ELR (cell line): ENCODE measurements at regions not wholly inside any gene's neighbourhood (a gene's known extent, or its start where the extent isn't known, plus 50 kb on each side); places are given as distances from the start of the nearest gene placed in this dataset.

Experiments used
- DNase-seq: peaks from one replicate; pipeline ENCODE4 v3.0.0-alpha.2; 2015; ENCODE audit warnings: low read depth

DNA sequence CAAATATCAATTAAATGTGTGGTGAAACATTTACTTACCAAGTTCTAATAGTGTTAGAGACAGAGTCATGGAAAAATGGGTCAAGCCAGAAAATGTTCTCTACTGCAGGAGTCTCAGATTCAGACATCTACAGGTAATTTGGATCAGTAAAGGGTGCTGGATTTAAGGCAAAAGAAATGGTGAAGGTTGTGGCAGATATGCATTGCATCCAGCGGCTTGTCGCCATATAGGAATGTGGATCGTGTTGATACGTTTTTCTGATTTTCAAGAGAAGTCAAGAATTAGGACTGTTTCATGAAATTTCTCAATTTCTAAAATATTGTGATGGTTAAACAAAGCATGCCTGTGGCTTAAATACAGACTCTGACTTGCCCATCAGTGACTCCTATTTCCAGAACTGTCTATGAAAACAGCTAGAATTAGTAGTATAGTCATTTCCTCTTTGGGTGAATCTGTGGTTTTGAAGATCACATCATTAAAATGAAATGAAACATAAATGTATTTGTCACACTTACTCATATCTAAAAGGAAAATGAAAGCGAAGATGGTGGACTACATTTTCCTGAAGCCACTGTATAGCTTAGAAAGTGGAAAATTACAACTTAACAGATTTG, 110.1 kb upstream of the VEGFC start:
- DNase-seq, result peak; percentile 95

GRCh38 chr4:176906709-176907108, 114.0 kb upstream of the VEGFC start:
- no peak for DNase-seq

DNA sequence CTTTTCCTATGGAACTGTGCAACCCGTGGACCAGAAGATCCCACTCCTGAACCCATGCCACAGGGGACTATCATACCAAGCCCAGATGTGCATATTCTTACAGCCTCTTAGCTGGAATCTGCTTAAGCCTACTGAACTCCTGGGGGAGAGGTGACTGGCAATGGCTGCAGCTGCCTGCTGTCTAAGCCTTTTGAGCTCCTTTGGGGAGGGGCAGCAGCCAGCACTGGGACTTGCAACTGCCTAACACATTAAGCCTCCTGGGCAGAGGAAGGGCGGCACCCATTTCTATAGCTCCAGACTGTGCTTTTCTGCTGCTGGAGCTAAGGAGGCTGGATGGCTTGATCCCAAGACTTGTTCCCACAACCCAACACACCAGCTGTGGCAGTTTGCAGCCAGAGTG, 117.9 kb upstream of the VEGFC start:
- DNase-seq, result no peak

GRCh38 chr4:176919631-176920030, 126.9 kb upstream of the VEGFC start:
- DNase-seq, result peak; percentile 47

- peak; percentile 87 for DNase-seq
These were observed 128.0 kb upstream of the VEGFC start for GRCh38 chr4:176920694-176921093.

DNA sequence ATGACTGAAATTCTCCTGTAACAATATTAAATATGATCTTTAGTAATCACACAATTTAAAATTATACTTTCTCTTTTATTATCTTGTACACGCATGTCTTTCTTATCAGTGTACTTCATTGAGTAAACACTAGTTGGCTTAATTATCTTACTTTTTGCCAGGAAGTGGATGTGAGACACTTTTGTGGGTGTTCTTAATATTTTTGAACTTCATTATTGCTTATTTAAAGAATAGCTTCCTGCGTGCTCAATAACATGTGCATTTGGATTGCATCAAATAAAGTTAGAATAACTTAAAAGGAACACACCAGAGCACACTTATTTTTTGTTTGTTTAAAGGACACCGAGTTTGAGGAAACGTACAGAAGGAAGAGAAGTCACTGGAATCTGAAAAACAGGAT, 128.5 kb upstream of the VEGFC start:
- DNase-seq, result no peak

- no peak for DNase-seq
These were observed 131.5 kb upstream of the VEGFC start for GRCh38 chr4:176924238-176924637.

GRCh38 chr4:176925962-176926361, 133.2 kb upstream of the VEGFC start:
- no peak for DNase-seq

DNA sequence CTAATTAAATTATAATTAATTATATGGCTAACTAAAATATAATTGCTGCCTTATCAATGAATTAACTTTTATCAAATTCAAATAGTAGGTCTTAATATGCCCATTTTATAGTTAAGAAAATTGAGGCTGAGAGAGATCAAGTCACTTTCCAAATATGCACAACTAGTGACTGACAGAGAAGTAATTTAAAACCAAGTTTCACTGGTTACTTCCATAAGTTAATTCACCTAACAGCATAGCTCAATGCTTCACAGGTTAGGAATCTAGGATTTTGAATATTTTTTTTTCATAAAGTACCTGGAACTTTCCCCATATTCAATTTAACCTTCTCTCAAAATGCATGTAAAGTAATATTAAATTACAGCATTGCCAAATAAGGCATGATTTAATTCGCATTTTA, 134.4 kb upstream of the VEGFC start:
- no peak for DNase-seq

DNA sequence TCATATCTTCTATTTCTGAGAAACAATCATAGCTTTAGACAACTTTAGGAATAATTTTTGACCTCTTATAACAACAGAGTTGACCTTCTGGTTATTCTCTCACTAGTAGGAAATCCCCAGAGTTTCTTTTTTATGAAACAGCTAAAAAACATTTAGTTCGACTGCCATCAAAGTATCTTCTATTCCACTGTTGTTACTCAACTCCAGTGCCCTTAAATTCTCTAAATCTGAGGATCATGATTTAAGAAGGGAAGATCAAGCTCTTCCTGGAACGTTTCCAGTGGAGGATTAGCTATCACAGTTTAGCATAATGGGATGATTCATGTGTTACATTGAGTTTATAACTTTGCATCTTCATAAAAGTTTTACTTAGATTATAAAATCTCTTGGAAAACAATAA, 134.9 kb upstream of the VEGFC start:
- peak; percentile 85 for DNase-seq

GRCh38 chr4:176939445-176939844, 146.7 kb upstream of the VEGFC start:
- DNase-seq, result peak; percentile 76

DNA sequence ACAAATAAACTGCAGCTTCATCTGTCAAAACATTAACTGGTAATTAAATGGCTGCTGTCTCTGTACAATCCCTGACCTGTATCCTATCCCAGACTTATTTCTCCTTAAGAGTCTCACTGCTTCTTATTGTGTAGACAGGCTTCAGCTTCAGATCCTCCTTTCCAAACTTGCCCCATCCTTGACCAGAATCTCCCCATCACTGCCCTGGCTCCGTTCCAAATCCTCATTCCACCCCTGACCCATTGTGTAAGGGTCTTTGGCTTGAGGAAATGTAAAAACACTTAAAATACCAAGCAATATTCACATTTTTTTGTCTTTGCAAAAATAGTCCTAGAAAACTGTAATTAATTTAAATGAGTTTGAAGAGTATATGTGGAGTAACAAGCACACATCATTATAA, 152.6 kb upstream of the VEGFC start:
- no peak for DNase-seq

- DNase-seq, result peak; percentile 18
These were observed 156.3 kb upstream of the VEGFC start for GRCh38 chr4:176949029-176949428.

DNA sequence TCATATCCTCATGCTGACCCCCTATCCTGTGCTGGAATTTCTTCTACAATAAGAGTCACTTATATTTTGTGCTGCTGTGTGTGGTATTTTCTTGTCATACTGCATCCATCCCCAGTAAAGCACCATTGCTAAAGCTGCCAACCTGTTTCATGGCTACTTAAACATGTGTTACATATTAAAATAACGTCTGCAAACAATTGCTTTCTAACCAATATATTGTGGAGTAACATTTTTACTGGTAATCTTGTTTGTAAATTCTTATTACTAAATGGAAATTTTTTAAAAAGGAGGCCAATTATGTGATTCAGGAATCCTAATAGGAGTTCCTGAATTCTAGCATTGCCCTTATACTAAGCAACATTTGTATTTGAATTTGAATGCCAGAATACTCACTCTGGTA, 160.3 kb upstream of the VEGFC start:
- no peak for DNase-seq

DNA sequence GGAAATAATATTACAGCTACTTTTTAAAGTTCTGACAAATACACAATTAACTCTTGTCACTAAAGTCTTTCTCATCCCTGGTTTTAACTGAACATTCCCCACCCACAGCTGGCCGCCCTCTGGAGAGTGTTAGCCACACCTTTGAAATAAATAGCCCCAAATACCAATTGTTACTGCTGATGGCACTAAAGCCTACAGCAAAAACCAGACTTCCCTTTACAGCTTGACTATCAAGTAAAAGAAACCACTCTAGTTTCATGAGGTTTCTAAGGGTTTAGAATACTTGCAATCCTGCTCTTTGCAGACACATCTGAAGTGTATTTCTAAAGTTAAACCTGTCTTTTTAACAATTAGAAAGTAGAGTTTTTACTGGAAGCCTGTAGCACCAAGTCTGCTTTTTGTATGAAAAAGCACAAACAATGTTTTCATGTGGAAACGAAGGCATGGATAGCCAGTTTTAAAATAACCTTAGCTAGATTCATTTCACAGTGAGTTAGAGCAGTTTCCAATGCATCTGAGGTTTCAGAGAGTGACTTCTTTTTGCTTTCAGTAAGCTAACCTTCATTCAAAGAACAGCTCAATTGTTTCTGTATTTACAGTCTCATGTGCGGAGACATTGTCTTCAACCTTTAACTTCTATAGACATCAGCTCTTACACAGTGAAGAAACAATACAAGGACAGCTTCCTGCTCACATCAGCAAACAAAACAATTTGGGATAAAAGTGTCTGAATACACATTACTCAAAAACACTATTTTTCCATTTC, 164.8 kb upstream of the VEGFC start:
- DNase-seq, result no peak

DNA sequence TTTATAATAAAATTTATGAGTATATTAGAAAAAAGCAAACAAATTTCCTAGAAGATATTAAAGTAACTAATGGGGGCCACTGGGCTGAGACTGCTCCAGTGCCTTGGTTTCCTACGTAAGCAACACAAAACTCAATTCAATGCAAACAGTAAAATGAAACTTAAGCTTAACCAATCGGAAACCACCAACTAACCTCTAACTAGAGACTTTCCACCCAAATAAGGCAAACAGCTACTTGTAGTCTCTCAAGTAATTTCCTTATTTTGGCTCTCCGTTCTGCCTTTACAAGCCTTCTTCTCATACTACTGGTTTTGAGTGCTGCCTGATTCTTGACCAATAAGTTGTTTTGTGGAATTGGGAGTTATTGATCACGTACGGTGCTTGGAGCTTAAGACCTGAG, 167.3 kb upstream of the VEGFC start:
- no peak for DNase-seq

GRCh38 chr4:176963121-176963520, 170.4 kb upstream of the VEGFC start:
- DNase-seq, result no peak

GRCh38 chr4:176964116-176964691, 171.5 kb upstream of the VEGFC start:
- DNase-seq, result peak; percentile 24

GRCh38 chr4:176967586-176967985, 174.9 kb upstream of the VEGFC start:
- DNase-seq, result no peak

DNA sequence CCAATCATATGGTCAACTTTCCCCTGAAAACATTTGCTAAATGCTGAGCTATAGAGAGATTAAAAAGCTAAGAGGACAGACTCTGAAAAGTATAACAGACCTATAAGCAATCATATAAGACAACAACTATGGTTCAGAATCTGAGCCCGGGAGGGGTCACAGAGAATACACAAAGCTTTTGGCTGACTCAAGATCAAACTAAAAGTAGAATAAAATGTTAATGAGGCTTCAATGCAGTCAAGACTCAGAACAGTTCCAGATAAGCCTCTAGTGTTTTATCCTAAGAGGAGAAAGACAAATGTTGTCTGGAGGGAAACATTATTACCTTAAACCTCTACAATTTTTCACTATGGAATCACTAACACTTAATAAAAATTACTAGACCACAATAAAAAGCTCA, 175.4 kb upstream of the VEGFC start:
- DNase-seq, result no peak

DNA sequence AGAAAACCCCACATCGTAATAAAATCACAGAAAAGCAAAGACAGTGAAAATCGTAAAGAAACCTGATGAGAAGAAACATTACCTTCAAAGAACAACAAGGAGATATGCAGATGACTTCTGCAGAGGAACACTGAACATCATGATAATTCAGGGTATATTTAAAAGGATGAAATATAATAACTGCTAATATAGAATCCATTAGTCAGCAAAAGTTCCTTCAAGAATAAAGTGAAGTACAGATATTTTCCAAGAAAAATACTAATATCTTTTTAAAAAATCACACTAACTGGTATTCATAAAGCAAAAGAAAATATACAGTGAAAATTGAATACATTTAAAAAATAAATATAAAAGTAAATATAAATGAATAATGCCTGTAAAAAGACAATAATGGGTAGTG, 176.3 kb upstream of the VEGFC start:
- DNase-seq, result no peak

GRCh38 chr4:176970853-176971252, 178.1 kb upstream of the VEGFC start:
- DNase-seq, result no peak

DNA sequence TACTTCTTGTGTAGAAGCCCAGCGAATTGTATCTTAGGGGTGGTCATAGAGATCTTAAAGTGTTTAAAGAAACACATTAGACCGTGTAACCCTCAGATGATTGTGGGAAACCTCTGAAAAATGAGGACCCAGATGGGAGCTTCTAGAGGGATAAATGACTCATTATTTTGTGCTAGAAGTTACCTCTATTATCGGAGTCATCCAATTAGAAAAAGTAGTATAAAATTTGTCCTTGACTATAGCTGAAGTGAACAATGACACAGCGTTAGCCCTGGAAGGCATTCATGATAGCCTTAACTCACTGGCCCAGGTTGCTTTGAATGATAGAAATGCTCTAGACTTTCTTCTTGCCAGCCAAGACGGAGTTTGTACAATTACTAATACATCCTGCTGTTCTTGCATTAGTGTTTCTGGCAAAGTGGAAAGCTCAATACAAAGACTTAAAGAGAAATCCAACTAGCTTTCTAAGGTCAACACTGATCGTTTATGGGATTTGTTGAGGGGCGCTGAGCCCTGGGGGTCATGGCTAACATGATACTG, 178.9 kb upstream of the VEGFC start:
- DNase-seq, result no peak
